ENCODE measurements at regions not wholly inside any gene's neighbourhood (a gene's known extent, or its start where the extent isn't known, plus 50 kb on each side); places are given as distances from the start of the nearest gene placed in this dataset.

DNA sequence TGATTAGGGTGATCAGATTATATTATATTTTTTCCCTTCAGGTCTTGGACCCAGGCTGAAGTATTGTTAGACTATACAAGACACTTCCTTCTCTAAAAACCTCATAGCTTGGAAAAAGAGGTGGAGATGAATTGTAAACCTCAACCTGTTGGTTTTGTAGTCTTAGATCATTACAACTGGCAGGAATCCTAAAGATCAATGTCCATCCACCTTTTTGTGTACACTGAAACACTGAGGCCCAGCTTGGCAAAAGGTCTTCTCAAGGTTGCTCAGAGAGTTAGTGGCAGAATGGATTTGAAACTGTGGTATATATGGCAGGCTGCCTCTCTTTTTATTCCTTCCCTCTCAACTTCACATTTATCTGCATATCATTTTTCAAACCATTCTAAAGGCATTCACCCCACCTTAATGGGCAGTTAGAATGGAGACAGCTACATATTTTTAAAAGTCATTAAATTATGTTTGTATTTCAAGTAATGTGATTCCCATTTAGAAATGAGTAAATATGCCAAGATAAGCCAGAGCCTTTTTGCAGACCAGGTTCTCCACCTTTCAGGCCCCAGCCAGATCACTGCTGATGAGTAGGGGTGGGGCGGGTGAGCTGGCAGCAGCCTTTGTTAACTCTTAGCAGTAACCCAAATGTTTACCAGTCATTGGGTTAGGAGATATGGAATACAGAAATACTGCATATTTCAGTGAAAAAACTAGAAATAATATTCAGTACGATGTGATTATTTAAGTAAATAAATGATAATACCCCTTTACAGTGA lies 243.2 kb upstream of the F9 start:
- no peaks in the 10 kb centered on the region; the same call in 1 of the 2 replicates for H3K9me3 ChIP-seq (ENCODE audit: low read length)
- no peak overlapping the region for H2AFZ ChIP-seq (ENCODE audit: low read length)
- ChIA-PET CTCF (ENCODE audit: low intra/inter-chr PET ratio, low total read pairs) (no interaction called here), POLR2A (no interaction called here)
- ATAC-seq (peak; percentile 36; the same call in 1 of the 3 replicates), FAIRE-seq (peak; percentile 8), DNase-seq (ENCODE audit: low spot score) (peak; percentile 3)
- H3K4me1 ChIP-seq (ENCODE audit: insufficient read depth, low read length), result no peaks in the 10 kb centered on the region
- H3K9ac ChIP-seq (ENCODE audit: insufficient read depth, low read depth, low read length), result no peak overlapping the region
- no peak overlapping the region for H3K27ac ChIP-seq (ENCODE audit: extremely low read length, insufficient read depth, low read length)
- H3K4me2 ChIP-seq (ENCODE audit: low read depth, low read length), result no peak overlapping the region
- in situ Hi-C loops (cut with HindIII; ENCODE audit: extremely low pct_ligation_motif_present, low pct_unique_long_range_greater_than_20kb) (no loop called here), intact Hi-C loops (cut with micrococcal nuclease; ENCODE audit: unreplicated experiment) (no loop called here)
- no peaks in the 10 kb centered on the region for H3K36me3 ChIP-seq (replicated peaks in 1 of 2; ENCODE audit: control insufficient read depth in 1 of 2, insufficient read depth in 2 of 2, low read length in 2 of 2)
- H3K27me3 ChIP-seq (ENCODE audit: control insufficient read depth in 1 of 2, insufficient read depth in 2 of 2, low read length in 2 of 2), result no peaks in the 10 kb centered on the region
- TF ChIP-seq HOXA5 (CRISPR knock-in tag; IDR thresholded peaks at IDR 0.05) (no peak), HNF4A (CRISPR knock-in tag; IDR thresholded peaks at IDR 0.05) (0 out of 2 replicates have a peak, but pooled peaks have one; percentile 29)
- BruUV-seq (replicated peaks), result no TSS peak
- H3K4me3 ChIP-seq (replicated peaks in 1 of 3; ENCODE audit: insufficient read depth in 1 of 3, low read depth in 2 of 3, low read length in 3 of 3), result no peak overlapping the region
- 38% methylated on average over 2 of the region's 2 CpGs for WGBS (ENCODE audit: low lambda C conversion rate)
- no peaks in the 10 kb centered on the region for H4K20me1 ChIP-seq (ENCODE audit: insufficient read depth, low read length)
- no peaks in the 10 kb centered on the region for H3K79me2 ChIP-seq (ENCODE audit: insufficient read depth, low read length)

DNA sequence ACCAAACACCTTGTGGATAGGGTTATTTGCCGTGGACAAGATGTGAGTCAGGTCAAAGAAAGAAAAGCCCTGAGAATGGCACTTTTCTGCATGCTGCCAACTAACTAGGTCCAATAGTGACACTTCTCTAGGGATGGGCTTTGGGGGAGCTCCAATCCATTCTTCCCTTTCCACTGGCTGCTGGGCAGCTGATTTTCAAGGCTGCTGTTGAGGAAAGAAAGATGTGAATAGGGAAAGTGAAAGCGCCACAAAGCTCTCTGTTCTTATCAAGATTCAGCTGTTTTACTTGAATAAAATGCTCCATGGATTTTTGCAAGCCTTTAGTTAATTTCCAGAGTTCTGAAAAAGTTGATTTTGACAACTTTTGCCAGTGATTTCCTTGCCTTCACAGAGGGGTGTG lies 244.2 kb upstream of the F9 start:
- H3K4me1 ChIP-seq (ENCODE audit: insufficient read depth, low read length), result no peaks in the 10 kb centered on the region
- POLR2A ChIA-PET, result no interaction called here
- FAIRE-seq (no peak), ATAC-seq (no peak), DNase-seq (ENCODE audit: low spot score) (no peak)
- no peak for TF ChIP-seq KLF6 (CRISPR knock-in tag; IDR thresholded peaks at IDR 0.05)
- no peak for TF ChIP-seq SYNCRIP (IDR thresholded peaks at IDR 0.05; ENCODE audit: insufficient read depth, low read depth, low read length)
- TF ChIP-seq, protein P1, sequence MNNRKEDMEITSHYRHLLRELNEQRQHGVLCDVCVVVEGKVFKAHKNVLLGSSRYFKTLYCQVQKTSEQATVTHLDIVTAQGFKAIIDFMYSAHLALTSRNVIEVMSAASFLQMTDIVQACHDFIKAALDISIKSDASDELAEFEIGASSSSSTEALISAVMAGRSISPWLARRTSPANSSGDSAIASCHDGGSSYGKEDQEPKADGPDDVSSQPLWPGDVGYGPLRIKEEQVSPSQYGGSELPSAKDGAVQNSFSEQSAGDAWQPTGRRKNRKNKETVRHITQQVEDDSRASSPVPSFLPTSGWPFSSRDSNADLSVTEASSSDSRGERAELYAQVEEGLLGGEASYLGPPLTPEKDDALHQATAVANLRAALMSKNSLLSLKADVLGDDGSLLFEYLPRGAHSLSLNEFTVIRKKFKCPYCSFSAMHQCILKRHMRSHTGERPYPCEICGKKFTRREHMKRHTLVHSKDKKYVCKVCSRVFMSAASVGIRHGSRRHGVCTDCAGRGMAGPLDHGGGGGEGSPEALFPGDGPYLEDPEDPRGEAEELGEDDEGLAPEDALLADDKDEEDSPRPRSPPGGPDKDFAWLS (CRISPR knock-in tag; IDR thresholded peaks at IDR 0.05; ENCODE audit: borderline replicate concordance), result no peak
- TF ChIP-seq ZNF136 (CRISPR knock-in tag; IDR thresholded peaks at IDR 0.05; ENCODE audit: low read depth), result no peak
- TF ChIP-seq ZNF598 (CRISPR knock-in tag; IDR thresholded peaks at IDR 0.05; ENCODE audit: borderline replicate concordance), result no peak
- no peak for TF ChIP-seq DNMT1 (CRISPR knock-in tag; IDR thresholded peaks at IDR 0.05)
- TF ChIP-seq REPIN1 (CRISPR knock-in tag; IDR thresholded peaks at IDR 0.05; ENCODE audit: borderline replicate concordance, low read depth), result no peak
- TF ChIP-seq, protein P2, sequence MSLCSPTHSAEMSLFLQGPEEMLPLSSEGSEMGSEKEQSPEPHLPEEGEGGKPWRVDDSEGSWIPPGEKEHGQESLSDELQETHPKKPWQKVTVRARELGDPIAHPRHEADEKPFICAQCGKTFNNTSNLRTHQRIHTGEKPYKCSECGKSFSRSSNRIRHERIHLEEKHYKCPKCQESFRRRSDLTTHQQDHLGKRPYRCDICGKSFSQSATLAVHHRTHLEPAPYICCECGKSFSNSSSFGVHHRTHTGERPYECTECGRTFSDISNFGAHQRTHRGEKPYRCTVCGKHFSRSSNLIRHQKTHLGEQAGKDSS (CRISPR knock-in tag; IDR thresholded peaks at IDR 0.05; ENCODE audit: borderline replicate concordance, low read depth), result no peak
- TF ChIP-seq SRF (IDR thresholded peaks at IDR 0.05; ENCODE audit: low read depth, low read length), result no peak
- TF ChIP-seq NCOA1 (CRISPR knock-in tag; IDR thresholded peaks at IDR 0.05), result no peak
- TF ChIP-seq ZNF460 (CRISPR knock-in tag; IDR thresholded peaks at IDR 0.05; ENCODE audit: borderline replicate concordance), result no peak
- TF ChIP-seq IKZF4 (CRISPR knock-in tag; IDR thresholded peaks at IDR 0.05; ENCODE audit: borderline replicate concordance, low read depth, not compliant biosample characterization), result no peak
- no peak for TF ChIP-seq GABPB1 (CRISPR knock-in tag; IDR thresholded peaks at IDR 0.05)
- 0% methylated on average over 2 of the region's 2 CpGs for WGBS (ENCODE audit: low lambda C conversion rate)
- H2AFZ ChIP-seq (ENCODE audit: low read length), result no peak overlapping the region
- no peak overlapping the region for H3K9ac ChIP-seq (ENCODE audit: insufficient read depth, low read depth, low read length)
- no peaks in the 10 kb centered on the region for H3K79me2 ChIP-seq (ENCODE audit: insufficient read depth, low read length)
- in situ Hi-C loops (cut with HindIII; ENCODE audit: extremely low pct_ligation_motif_present, low pct_unique_long_range_greater_than_20kb), result no loop called here
- intact Hi-C loops (cut with micrococcal nuclease; ENCODE audit: unreplicated experiment), result no loop called here
- no peaks in the 10 kb centered on the region for H3K27me3 ChIP-seq (ENCODE audit: control insufficient read depth in 1 of 2, insufficient read depth in 2 of 2, low read length in 2 of 2)
- CTCF ChIA-PET (ENCODE audit: low intra/inter-chr PET ratio, low total read pairs), result no interaction called here
- no peak overlapping the region for H3K4me3 ChIP-seq (replicated peaks in 1 of 3; ENCODE audit: insufficient read depth in 1 of 3, low read depth in 2 of 3, low read length in 3 of 3)
- H3K36me3 ChIP-seq (replicated peaks in 1 of 2; ENCODE audit: control insufficient read depth in 1 of 2, insufficient read depth in 2 of 2, low read length in 2 of 2), result no peaks in the 10 kb centered on the region
- no TSS peak for BruUV-seq (replicated peaks)
- H3K4me2 ChIP-seq (ENCODE audit: low read depth, low read length), result no peak overlapping the region
- no peaks in the 10 kb centered on the region for H4K20me1 ChIP-seq (ENCODE audit: insufficient read depth, low read length)
- H3K9me3 ChIP-seq (ENCODE audit: low read length), result no peaks in the 10 kb centered on the region; the same call in 1 of the 2 replicates
- H3K27ac ChIP-seq (ENCODE audit: extremely low read length, insufficient read depth, low read length), result no peak overlapping the region

All from HepG2 (cell line).